Ishikawa (cell line): ENCODE measurements at regions not wholly inside any gene's neighbourhood (a gene's known extent, or its start where the extent isn't known, plus 50 kb on each side); places are given as distances from the start of the nearest gene placed in this dataset.

Experiments
- CEBPB ChIP-seq: IDR thresholded peaks from 2 replicates; pipeline ENCODE4 v1.6.1; 2012
- CREB1 ChIP-seq: IDR thresholded peaks from 2 replicates; pipeline ENCODE4 v1.6.1; 2012; ENCODE audit warnings: low read depth
- EGR1 ChIP-seq: IDR thresholded peaks from 2 replicates; pipeline ENCODE4 v1.6.1; 2012
- EP300 ChIP-seq: IDR thresholded peaks from 2 replicates; pipeline ENCODE4 v1.6.1; 2012; ENCODE audit warnings: borderline replicate concordance
- FOXM1 ChIP-seq: IDR thresholded peaks from 2 replicates; pipeline ENCODE4 v1.6.1; 2012; ENCODE audit warnings: low read depth, borderline replicate concordance
- MAX ChIP-seq: IDR thresholded peaks from 2 replicates; pipeline ENCODE4 v1.6.1; 2012
- NFIC ChIP-seq: IDR thresholded peaks from 2 replicates; pipeline ENCODE4 v1.6.1; 2012
- RAD21 ChIP-seq: IDR thresholded peaks from 2 replicates; pipeline ENCODE4 v1.6.1; 2012; ENCODE audit warnings: low read depth
- REST ChIP-seq: IDR thresholded peaks from 2 replicates; pipeline ENCODE4 v1.6.1; 2012; ENCODE audit warnings: low read depth, mild to moderate bottlenecking
- TAF1 ChIP-seq: IDR thresholded peaks from 2 replicates; pipeline ENCODE4 v1.6.1; 2012; ENCODE audit warnings: low read depth, mild to moderate bottlenecking
- TCF12 ChIP-seq: IDR thresholded peaks from 2 replicates; pipeline ENCODE4 v1.6.1; 2012; ENCODE audit warnings: low read depth
- TEAD4 ChIP-seq: IDR thresholded peaks from 2 replicates; pipeline ENCODE4 v1.6.1; 2012
- USF1 ChIP-seq: IDR thresholded peaks from 2 replicates; pipeline ENCODE4 v1.6.1; 2012
- YY1 ChIP-seq: IDR thresholded peaks from 2 replicates; pipeline ENCODE4 v1.6.1; 2012; ENCODE audit warnings: low read depth
- ZBTB7A ChIP-seq: IDR thresholded peaks from 2 replicates; pipeline ENCODE4 v1.6.1; 2012; ENCODE audit warnings: low read depth

- TF ChIP-seq ZBTB7A (no peak), YY1 (no peak), USF1 (no peak), REST (no peak), FOXM1 (no peak), RAD21 (no peak), EGR1 (no peak), CREB1 (no peak), EP300 (no peak), CEBPB (no peak), MAX (no peak), TCF12 (no peak), NFIC (no peak), TAF1 (no peak), TEAD4 (no peak)
These were observed 571.1 kb upstream of the ARGLU1 start for GRCh38 chr13:107139006-107139405.

GRCh38 chr13:107138486-107138885 lies 570.5 kb upstream of the ARGLU1 start:
- no peak for TF ChIP-seq CREB1
- TF ChIP-seq REST: no peak
- TF ChIP-seq EGR1: no peak
- TF ChIP-seq MAX: no peak

GRCh38 chr13:107133950-107134349 lies 566.0 kb upstream of the ARGLU1 start:
- TF ChIP-seq FOXM1: no peak
- no peak for TF ChIP-seq USF1
- TF ChIP-seq TAF1: no peak
- TF ChIP-seq CREB1: no peak
- TF ChIP-seq YY1: no peak
- TF ChIP-seq TEAD4: no peak
- no peak for TF ChIP-seq RAD21
- TF ChIP-seq REST: no peak
- TF ChIP-seq EGR1: no peak
- no peak for TF ChIP-seq TCF12
- TF ChIP-seq EP300: no peak
- TF ChIP-seq NFIC: no peak
- no peak for TF ChIP-seq MAX
- no peak for TF ChIP-seq CEBPB
- TF ChIP-seq ZBTB7A: no peak

GRCh38 chr13:107130566-107130965 lies 562.6 kb upstream of the ARGLU1 start:
- TF ChIP-seq ZBTB7A (no peak), EGR1 (no peak), MAX (no peak), TEAD4 (no peak), CREB1 (no peak), FOXM1 (no peak), RAD21 (no peak), USF1 (no peak)
